DND-41 (cell line): ENCODE measurements at regions not wholly inside any gene's neighbourhood (a gene's known extent, or its start where the extent isn't known, plus 50 kb on each side); places are given as distances from the start of the nearest gene placed in this dataset.

Experiments used
- CTCF ChIP-seq: IDR thresholded peaks from 2 replicates; pipeline ENCODE4 v1.5.1; 2012; ENCODE audit warnings: borderline replicate concordance, low read length, moderate library complexity, mild to moderate bottlenecking; ENCODE audit not compliant: poor library complexity, severe bottlenecking; ENCODE audit errors: extremely low read depth
- EZH2 ChIP-seq: IDR thresholded peaks from 3 replicates; pipeline ENCODE4 v1.6.1; 2012; ENCODE audit warnings: borderline replicate concordance, low read depth, mild to moderate bottlenecking, moderate library complexity, low read length, inconsistent platforms; ENCODE audit not compliant: severe bottlenecking

GRCh38 chr18:41617647-41618046, 337.4 kb upstream of the PIK3C3 start:
- TF ChIP-seq CTCF (no peak), EZH2 (no peak)
